Central memory CD8-positive, alpha-beta T cell (primary cell): ENCODE measurements at regions not wholly inside any gene's neighbourhood (a gene's known extent, or its start where the extent isn't known, plus 50 kb on each side); places are given as distances from the start of the nearest gene placed in this dataset.

ENCODE experiments used
- ATAC-seq: fragments of 150-1000 bp; cut with Tn5 transposase; replicated peaks from 2 replicates; pipeline ENCODE4 v1.10.0; 2022; ENCODE audit warnings: mild to moderate bottlenecking, moderate FRiP score, moderate number of reproducible peaks; ENCODE audit not compliant: poor library complexity, severe bottlenecking; ENCODE audit errors: extremely low read depth
- DNase-seq, 2 donors: peaks; one replicate each; pipeline ENCODE4 v3.0.0; 2021; ENCODE audit warnings: low spot score in 2 of 2
- H3K27ac Mint-ChIP-seq: one replicate; pipeline ENCODE4 v1.8.0; 2022; ENCODE audit warnings: low read depth, mild to moderate bottlenecking, moderate library complexity, mixed read lengths
- H3K27me3 Mint-ChIP-seq: one replicate; pipeline ENCODE4 v1.8.0; 2022; ENCODE audit warnings: mixed read lengths
- H3K36me3 Mint-ChIP-seq: one replicate; pipeline ENCODE4 v1.8.0; 2022; ENCODE audit warnings: mild to moderate bottlenecking, moderate library complexity, mixed read lengths; ENCODE audit not compliant: insufficient read depth
- H3K4me1 Mint-ChIP-seq: one replicate; pipeline ENCODE4 v1.8.0; 2022; ENCODE audit warnings: mixed read lengths
- H3K4me3 Mint-ChIP-seq: one replicate; pipeline ENCODE4 v1.8.0; 2022; ENCODE audit warnings: mild to moderate bottlenecking, moderate library complexity, mixed read lengths
- H3K9me3 Mint-ChIP-seq: one replicate; pipeline ENCODE4 v1.8.0; 2022; ENCODE audit warnings: mixed read lengths

DNA sequence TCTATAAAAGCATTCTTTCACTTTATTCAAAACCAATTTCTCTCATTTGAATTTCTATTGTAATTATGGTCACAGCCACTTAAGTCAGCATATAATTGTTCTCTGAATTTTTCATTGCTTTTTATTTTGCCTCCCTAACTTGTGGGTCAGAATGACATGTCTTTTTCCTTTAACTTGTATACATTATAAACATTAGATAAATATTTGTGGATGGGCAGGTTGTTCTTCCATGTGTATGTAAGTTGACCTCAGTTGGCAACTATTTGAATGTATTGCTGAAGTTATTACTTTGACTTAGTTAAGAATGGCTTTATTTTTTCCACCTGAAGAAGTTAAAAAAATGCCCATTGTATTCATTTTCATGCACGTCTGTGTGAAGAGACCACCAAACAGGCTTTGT, 83.0 kb upstream of the MAP3K7 start:
- no peaks in the 10 kb centered on the region for H3K4me1 Mint-ChIP-seq
- peaks cover 24% of the 10 kb centered on the region for H3K27me3 Mint-ChIP-seq
- DNase-seq (no peak), ATAC-seq (no peak)
- no peak overlapping the region for H3K27ac Mint-ChIP-seq
- no peaks in the 10 kb centered on the region for H3K36me3 Mint-ChIP-seq
- no peak overlapping the region for H3K4me3 Mint-ChIP-seq
- H3K9me3 Mint-ChIP-seq: peaks cover 4% of the 10 kb centered on the region

DNA sequence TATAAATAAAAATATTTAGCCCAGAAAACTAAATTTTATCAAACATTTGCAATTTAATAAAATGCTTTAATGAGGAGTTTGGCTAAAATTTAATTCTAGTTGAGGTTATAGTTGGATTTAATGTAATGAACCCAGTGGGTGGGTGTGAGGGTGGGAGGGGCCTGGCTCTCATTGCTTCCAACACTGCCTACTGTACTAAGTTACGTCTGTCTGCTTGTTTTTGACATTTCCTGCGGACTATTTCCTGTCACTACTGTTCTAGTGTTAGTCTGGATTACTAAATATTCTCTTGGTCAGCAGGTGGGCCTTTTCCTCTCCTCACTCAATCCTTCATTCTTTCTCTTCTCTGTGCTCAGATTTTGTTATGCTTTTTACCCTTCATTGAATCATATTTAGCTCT, 82.5 kb upstream of the MAP3K7 start:
- Mint-ChIP-seq H3K4me1 (no peaks in the 10 kb centered on the region), H3K27me3 (peaks cover 23% of the 10 kb centered on the region), H3K4me3 (no peak overlapping the region), H3K36me3 (no peaks in the 10 kb centered on the region), H3K27ac (no peak overlapping the region), H3K9me3 (peaks cover 4% of the 10 kb centered on the region)
- ATAC-seq: no peak
- no peak for DNase-seq

DNA sequence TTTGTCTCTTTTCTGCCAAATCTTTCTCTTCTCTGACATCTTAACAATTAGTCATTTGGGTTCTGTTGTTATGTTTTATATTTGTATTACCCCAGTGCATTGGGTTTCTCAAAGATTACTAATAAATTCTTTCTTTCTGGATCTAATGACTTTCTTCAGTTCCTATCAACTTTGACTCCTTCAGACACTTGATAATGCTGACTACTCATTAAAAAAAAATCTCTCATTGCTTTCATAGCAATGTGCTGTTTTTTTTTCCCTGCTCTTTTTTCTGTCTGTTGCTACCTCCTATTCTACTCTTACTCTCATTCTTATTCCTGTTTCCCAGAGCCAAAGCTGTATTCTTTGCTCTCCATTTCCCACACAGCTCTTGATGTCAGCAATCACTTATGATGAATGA, 81.3 kb upstream of the MAP3K7 start:
- H3K27me3 Mint-ChIP-seq: peaks cover 14% of the 10 kb centered on the region
- H3K4me3 Mint-ChIP-seq: no peak overlapping the region

GRCh38 chr6:90663873-90664272, 77.0 kb upstream of the MAP3K7 start:
- Mint-ChIP-seq H3K27me3 (peaks cover 29% of the 10 kb centered on the region), H3K27ac (no peak overlapping the region), H3K4me3 (no peak overlapping the region), H3K9me3 (peaks cover 4% of the 10 kb centered on the region), H3K4me1 (no peaks in the 10 kb centered on the region), H3K36me3 (no peaks in the 10 kb centered on the region)
- no peak for DNase-seq
- ATAC-seq: no peak

More for the DNA sequence above, 81.3 kb upstream of the MAP3K7 start:
- Mint-ChIP-seq H3K4me1 (no peaks in the 10 kb centered on the region), H3K9me3 (peaks cover 4% of the 10 kb centered on the region), H3K36me3 (no peaks in the 10 kb centered on the region), H3K27ac (no peak overlapping the region)
- no peak for ATAC-seq
- no peak for DNase-seq

DNA sequence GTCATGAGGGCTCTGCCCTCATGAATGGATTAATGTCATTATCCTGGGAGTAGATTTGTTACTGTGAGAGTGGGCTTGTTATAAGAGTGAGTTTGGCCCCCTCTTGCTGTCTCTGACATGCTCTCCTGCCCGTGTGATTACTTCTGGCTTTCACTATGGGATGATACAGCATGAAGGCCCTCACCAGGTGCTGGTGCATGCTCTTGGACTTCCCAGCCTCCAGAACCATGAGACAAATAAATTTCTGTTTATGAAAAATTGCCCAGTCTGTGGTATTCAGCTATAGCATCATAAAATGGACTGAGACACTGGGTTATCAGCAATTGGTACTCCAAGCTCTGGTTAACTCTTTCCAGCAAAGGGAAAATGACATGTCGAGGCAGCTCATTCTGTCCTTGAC, 76.2 kb upstream of the MAP3K7 start:
- H3K27me3 Mint-ChIP-seq: peaks cover 37% of the 10 kb centered on the region
- H3K36me3 Mint-ChIP-seq: no peaks in the 10 kb centered on the region
- ATAC-seq: no peak
- no peaks in the 10 kb centered on the region for H3K4me1 Mint-ChIP-seq
- H3K27ac Mint-ChIP-seq: no peak overlapping the region
- no peak overlapping the region for H3K4me3 Mint-ChIP-seq
- peaks cover 4% of the 10 kb centered on the region for H3K9me3 Mint-ChIP-seq
- DNase-seq: no peak

DNA sequence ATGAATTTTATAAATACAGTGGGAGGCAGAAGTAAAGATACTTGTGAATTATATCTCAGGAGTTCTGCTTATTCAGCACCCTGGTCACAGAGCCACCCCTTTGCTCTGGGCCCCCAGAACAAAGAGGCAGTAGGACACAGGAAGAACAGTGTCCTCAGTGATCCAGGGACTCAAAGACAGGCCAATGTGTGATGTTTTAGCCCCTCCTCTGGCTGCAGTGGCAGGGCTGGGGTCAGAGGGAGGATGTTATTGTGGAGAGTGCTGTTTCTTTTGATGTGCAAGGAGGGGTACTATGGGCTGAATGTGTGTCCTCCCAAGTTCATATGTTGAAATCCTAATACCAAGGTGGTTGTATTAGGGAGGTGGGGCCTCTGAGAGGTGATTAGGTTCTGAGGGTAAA, 74.1 kb upstream of the MAP3K7 start:
- Mint-ChIP-seq H3K36me3 (no peaks in the 10 kb centered on the region), H3K27ac (no peak overlapping the region), H3K4me1 (no peaks in the 10 kb centered on the region), H3K4me3 (no peak overlapping the region), H3K9me3 (peaks cover 4% of the 10 kb centered on the region), H3K27me3 (peaks cover 50% of the 10 kb centered on the region)
- no peak for ATAC-seq
- DNase-seq: no peak

- Mint-ChIP-seq H3K36me3 (no peaks in the 10 kb centered on the region), H3K4me1 (no peaks in the 10 kb centered on the region), H3K27ac (no peak overlapping the region), H3K9me3 (no peaks in the 10 kb centered on the region), H3K27me3 (peaks cover 47% of the 10 kb centered on the region), H3K4me3 (no peak overlapping the region)
- DNase-seq: no peak
- no peak for ATAC-seq
Observed at GRCh38 chr6:90658497-90658896, 71.6 kb upstream of the MAP3K7 start.

DNA sequence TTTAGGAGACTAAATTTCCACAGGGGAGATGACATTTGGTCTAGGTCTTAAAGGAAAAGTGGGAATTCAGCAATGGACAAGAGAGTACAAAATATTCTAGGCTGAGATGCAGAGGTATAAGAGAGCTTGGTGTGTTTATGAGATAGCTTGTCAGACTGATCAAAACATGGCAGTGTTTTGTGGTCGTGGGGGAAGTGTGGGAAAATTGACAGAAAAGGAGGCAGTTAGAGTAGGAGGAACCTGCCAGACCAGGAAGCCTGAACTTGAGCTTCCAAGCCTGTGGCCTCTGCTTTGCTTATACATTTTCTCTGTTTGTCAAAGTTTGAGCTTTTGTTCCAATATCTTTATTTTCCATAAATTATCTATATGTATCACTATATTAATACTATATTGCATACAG, 69.5 kb upstream of the MAP3K7 start:
- H3K27me3 Mint-ChIP-seq: peaks cover 47% of the 10 kb centered on the region
- ATAC-seq (no peak), DNase-seq (no peak)
- no peaks in the 10 kb centered on the region for H3K36me3 Mint-ChIP-seq
- H3K27ac Mint-ChIP-seq: no peak overlapping the region
- H3K9me3 Mint-ChIP-seq: no peaks in the 10 kb centered on the region
- H3K4me1 Mint-ChIP-seq: no peaks in the 10 kb centered on the region
- H3K4me3 Mint-ChIP-seq: no peak overlapping the region

GRCh38 chr6:90654806-90655205, 67.9 kb upstream of the MAP3K7 start:
- ATAC-seq (no peak), DNase-seq (no peak)
- H3K4me3 Mint-ChIP-seq: no peak overlapping the region
- H3K27me3 Mint-ChIP-seq: peaks cover 50% of the 10 kb centered on the region
- H3K36me3 Mint-ChIP-seq: no peaks in the 10 kb centered on the region
- no peak overlapping the region for H3K27ac Mint-ChIP-seq
- peaks cover 4% of the 10 kb centered on the region for H3K4me1 Mint-ChIP-seq
- no peaks in the 10 kb centered on the region for H3K9me3 Mint-ChIP-seq

DNA sequence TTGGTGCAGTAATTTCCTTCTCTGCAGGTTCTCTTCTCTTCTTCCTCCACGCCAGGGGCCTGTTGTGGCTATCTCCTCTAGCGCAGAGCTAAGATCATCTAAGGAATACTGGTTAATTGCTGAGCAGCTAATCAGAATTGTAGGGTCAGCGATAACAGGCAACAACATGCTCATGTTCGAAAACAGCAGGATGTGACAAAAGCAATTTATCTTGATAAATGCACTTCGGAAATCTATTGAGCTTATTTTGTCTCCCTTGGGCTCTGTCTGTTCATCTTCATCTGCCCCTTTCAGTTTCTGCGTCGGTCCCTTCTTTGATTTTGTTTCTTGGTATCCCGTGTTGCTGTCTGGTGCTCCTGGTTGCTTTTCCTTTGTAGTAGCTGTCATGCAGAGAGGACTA, 67.3 kb upstream of the MAP3K7 start:
- Mint-ChIP-seq H3K27ac (no peak overlapping the region), H3K4me3 (no peak overlapping the region), H3K36me3 (no peaks in the 10 kb centered on the region), H3K27me3 (peaks cover 45% of the 10 kb centered on the region), H3K4me1 (peaks cover 4% of the 10 kb centered on the region), H3K9me3 (no peaks in the 10 kb centered on the region)
- ATAC-seq (no peak), DNase-seq (no peak)

GRCh38 chr6:90653750-90654149, 66.9 kb upstream of the MAP3K7 start:
- Mint-ChIP-seq H3K9me3 (no peaks in the 10 kb centered on the region), H3K36me3 (no peaks in the 10 kb centered on the region), H3K4me3 (no peak overlapping the region), H3K27ac (no peak overlapping the region), H3K4me1 (peaks cover 4% of the 10 kb centered on the region), H3K27me3 (peaks cover 41% of the 10 kb centered on the region)
- ATAC-seq (no peak), DNase-seq (no peak)

GRCh38 chr6:90650041-90650940, 63.4 kb upstream of the MAP3K7 start:
- peaks cover 33% of the 10 kb centered on the region for H3K27me3 Mint-ChIP-seq
- ATAC-seq: no peak
- no peak for DNase-seq
- H3K4me1 Mint-ChIP-seq: peaks cover 4% of the 10 kb centered on the region
- H3K4me3 Mint-ChIP-seq: no peak overlapping the region
- no peaks in the 10 kb centered on the region for H3K9me3 Mint-ChIP-seq
- no peaks in the 10 kb centered on the region for H3K36me3 Mint-ChIP-seq
- H3K27ac Mint-ChIP-seq: no peak overlapping the region

DNA sequence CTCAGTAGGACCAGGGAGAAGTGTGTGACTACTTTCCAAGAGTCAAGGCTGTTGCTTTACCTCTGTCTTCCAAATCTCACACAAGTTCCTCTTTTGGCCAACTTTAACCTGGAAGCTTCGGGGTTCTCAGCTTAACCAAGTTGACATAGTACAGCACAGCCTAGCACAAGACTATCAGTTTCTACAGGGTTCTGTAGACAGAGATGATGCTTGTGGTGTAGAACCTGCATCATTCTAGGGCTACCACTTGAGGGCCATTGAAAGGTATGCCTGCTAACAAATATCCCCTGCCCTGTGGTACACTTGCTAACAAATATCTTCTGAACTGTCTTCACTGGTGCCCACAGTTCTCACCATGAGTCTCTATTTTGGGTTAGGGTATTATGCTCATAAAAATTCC, 62.0 kb upstream of the MAP3K7 start:
- DNase-seq (no peak), ATAC-seq (no peak)
- Mint-ChIP-seq H3K4me3 (no peak overlapping the region), H3K4me1 (peaks cover 4% of the 10 kb centered on the region), H3K9me3 (no peaks in the 10 kb centered on the region), H3K27me3 (peaks cover 28% of the 10 kb centered on the region), H3K27ac (no peak overlapping the region), H3K36me3 (no peaks in the 10 kb centered on the region)
